ENCODE measurements at regions not wholly inside any gene's neighbourhood (a gene's known extent, or its start where the extent isn't known, plus 50 kb on each side); places are given as distances from the start of the nearest gene placed in this dataset.
"Not testable (repeated sequence)": the region's sequence is repeated elsewhere in the genome, so short reads cannot be mapped to it uniquely, and the experiment has no call there.

- no peak for DNase-seq
Measured at GRCh38 chr7:113705439-113705838, 213.4 kb downstream of the PPP1R3A start.

DNA sequence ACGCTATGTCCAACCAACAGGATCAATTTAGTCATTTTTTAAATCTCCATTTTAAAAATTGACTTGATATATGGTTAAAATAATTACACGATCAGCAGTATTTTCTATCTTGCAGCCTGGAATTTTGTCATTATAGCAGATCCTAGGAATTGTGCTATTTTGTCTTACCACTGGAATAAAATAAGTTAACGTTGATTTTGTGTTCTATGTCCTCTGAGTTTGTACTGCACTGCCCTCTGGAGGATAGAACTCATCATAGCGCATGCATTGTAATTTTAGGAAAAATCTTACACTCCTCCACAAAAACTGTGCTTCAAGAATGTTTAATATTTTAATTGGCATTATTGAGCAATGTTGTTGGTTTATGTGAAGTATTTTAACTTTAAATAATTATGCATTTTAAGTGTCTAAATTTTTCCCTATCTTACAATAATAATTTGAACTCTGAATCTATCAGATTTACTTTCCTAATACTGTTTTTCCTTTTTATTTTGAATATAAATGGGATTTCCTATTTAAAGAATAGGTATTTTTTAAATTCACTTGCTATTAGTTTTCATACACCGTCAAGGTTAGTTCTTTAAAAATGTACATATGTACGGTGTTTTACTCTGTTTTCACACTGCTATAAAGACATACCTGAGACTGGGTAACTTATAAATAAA, 220.1 kb downstream of the PPP1R3A start:
- no peak for DNase-seq

DNA sequence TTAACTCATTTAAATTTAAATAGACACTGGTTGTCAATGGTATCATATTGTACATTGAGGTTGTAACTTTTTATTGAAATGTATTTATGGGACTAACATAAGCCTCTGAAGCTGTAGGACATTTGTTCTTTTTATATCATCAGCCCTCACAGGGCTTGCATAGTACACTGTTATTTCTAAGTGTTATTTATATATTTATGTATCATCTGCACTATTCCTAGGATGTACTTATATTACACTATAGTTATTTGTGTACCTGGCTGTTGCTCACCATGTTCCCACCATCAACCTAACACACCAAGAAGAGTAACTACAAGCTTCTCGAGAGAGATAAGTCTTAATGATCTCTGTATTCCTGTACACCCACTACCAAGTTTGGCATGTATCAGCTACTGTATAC, 224.7 kb downstream of the PPP1R3A start:
- no peak for DNase-seq

DNA sequence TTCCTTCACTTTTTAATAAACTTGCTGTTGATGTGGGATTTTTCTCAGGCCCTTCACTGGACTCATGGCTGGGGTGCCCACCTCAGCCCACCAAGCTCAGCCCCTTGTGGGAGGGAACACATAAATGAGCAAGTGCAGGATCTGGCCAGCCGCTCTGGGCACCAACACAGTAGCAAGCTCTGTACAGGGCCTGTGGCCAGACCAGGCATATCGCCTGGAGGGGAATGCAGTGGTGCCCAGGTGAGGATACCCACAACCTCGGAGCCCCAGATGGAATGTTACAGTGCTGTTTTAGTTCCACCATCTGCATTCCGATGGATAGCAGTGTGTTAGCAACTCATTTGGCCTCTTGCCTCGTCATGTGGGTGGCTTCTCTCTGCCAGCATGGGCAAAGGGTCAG, 234.6 kb downstream of the PPP1R3A start:
- no peak for DNase-seq

DNA sequence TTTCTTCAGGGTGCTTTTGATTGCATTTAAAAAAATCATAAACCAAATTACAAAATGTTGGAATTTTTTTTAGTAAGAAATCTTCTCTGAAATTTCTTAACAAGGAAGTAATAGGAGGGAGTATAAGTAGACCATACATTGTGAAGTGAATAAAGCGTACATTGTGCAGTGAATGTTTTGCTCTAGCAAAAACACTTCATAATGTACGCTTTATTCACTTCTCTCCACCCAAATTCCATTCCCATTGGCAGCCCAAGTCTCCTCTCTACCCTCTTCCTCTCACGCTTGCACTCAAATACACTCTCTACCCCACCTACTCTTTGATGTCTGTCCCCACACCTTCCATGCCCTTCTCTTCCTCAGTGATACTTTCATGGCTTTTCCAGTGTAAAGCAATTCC, 241.0 kb downstream of the PPP1R3A start:
- no peak for DNase-seq

- no peak for DNase-seq
Measured at GRCh38 chr7:113664867-113665266, 253.9 kb downstream of the PPP1R3A start.

- DNase-seq = no peak
Measured at GRCh38 chr7:113659416-113659815, 259.4 kb downstream of the PPP1R3A start.

DNA sequence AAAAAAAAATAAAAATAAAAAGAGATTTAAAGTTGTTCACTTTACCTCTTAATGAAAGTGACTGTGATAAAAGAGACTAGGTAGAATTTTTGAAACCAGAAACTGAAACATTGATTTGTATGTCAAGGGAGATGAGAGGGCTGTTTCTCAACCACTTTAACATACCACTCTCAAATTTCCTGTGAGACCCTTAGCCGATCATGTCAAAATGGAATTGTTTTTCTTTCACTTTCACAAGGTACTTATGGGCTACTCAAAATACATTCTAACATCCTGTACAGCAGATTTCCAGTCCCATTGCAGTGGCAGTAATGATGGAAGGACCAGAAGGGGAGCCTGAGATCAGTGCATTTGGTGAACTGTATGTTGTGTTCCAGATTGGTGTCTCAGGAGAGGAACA, 261.2 kb downstream of the PPP1R3A start:
- DNase-seq = no peak

GRCh38 chr7:113652501-113652900, 266.3 kb downstream of the PPP1R3A start:
- no peak for DNase-seq

- no peak for DNase-seq
Measured at GRCh38 chr7:113649556-113649955, 269.3 kb downstream of the PPP1R3A start.

GRCh38 chr7:113639221-113639620, 279.6 kb downstream of the PPP1R3A start:
- no peak for DNase-seq

GRCh38 chr7:113636727-113637421, 281.9 kb downstream of the PPP1R3A start:
- no peak for DNase-seq

- no peak for DNase-seq
Measured at GRCh38 chr7:113635492-113635891, 283.3 kb downstream of the PPP1R3A start.

DNA sequence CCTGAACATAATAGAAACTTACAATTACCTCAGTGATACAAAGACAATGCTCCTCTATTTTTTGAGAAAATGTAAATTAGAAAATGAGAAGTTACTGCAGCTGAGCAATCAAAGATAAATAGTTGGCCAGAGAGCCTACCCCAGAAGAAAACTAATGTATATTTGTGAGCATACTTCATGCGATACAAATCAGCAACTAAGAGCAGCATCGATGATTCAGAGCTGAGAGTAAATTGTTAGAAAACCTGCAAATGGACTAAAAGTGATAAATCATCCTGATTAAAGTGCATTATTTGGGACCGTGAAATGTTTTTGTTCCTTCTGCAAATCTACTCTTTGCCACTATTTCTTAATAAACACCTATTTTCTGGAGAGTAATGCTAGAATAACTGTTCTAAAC, 285.7 kb downstream of the PPP1R3A start:
- DNase-seq = no peak

GRCh38 chr7:113628948-113629847, 289.6 kb downstream of the PPP1R3A start:
- no peak for DNase-seq

- no peak for DNase-seq
Measured at GRCh38 chr7:113625494-113626102, 293.2 kb downstream of the PPP1R3A start.

- DNase-seq = no peak
Measured at GRCh38 chr7:113622796-113623195, 296.0 kb downstream of the PPP1R3A start.

- DNase-seq = no peak
Measured at GRCh38 chr7:113610572-113610971, 308.2 kb downstream of the PPP1R3A start.

DNA sequence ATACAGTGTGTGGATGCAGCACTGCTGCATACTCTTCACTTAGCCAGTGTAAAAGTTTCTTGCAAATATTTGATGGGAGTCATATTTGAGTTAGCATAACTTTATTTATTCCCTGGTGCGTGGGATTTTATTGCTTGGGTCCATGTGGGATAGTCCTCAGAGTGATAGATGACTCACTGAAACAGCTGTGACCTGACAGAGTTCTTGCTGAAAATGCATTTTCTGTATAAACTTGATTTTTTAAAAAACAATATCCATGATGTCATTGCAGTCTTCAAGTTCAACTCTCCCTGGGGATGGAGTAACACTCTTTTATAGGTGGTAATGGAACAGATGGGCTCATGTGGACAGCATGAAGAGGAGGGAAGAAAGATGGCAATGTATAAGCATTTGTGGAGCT, 310.0 kb downstream of the PPP1R3A start:
- DNase-seq = no peak

DNA sequence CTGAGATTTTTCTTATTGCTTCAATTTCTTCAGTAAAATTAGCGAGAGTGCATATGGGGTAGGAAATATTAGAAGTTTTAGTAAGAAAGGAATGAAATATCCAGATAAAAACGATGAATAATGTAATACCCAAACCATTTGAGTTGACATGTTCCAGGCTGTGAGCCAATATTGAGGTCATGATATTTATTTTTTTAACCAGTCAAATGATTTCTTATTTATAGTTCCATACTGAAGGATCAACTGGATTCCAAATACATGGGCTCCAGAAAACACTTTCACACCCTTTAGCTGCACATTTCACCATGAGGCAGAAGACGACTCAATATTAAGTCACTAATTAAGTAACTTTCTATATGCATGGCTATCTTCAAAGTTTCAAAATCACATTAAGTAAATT, 312.5 kb downstream of the PPP1R3A start:
- DNase-seq = no peak

DNA sequence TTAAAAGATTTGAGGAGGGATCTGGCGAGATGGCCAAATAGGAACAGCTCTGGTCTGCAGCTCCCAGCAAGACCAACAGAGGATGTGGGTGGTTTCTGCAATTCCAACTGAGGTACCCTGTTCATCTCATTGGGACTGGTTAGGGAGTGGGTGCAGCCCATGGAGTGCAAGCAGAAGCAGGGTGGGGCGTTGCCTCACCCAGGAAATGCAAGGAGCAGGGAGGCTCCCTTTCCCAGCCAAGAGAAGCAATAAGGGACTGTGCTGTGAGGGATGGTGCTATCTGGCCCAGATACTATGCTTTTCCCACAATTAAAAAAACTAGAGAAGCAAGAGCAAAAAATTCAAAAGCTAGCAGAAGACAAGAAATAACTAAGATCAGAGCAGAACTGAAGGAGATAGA, 318.4 kb downstream of the PPP1R3A start:
- not testable (repeated sequence) for DNase-seq

DNA sequence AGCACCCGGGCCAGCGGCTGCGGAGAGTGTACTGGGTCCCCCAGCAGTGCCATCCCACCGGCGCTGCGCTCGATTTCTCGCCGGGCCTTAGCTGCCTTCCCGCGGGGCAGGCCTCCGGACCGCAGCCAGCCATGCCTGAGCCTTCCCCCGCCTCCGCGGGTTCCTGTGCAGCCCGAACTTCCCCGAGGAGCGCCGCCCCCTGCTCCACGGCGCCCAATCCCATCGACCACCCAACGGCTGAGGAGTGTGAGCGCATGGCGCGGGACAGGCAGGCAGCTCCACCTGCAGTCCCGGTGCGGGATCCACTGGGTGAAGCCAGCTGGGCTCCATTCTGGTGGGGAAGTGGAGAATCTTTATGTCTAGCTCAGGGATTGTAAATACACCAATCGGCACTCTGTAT, 325.4 kb downstream of the PPP1R3A start:
- not testable (repeated sequence) for DNase-seq

DNA sequence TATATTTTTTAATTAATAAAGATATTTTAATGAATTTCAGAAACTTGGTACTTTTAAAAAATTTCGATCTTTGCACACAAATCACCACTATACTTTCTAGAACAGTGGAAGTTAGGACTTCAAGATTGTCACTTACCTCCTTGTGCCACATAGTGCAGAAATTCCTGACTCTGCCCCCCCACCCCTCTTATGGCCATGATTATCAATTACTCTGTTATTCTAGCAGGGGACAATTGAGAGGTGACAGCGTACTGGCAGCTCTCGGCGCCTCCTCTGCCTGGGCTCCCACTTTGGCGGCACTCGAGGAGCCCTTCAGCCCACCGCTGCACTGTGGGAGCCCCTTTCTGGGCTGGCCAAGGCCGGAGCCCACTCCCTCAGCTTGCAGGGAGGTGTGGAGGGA, 325.9 kb downstream of the PPP1R3A start:
- not testable (repeated sequence) for DNase-seq

Data from activated effector memory CD4-positive, alpha-beta T cell treated with Interleukin-2 at 50 U/mL for 16 hours (primary cell).